ENCODE measurements at regions not wholly inside any gene's neighbourhood (a gene's known extent, or its start where the extent isn't known, plus 50 kb on each side); places are given as distances from the start of the nearest gene placed in this dataset.

DNA sequence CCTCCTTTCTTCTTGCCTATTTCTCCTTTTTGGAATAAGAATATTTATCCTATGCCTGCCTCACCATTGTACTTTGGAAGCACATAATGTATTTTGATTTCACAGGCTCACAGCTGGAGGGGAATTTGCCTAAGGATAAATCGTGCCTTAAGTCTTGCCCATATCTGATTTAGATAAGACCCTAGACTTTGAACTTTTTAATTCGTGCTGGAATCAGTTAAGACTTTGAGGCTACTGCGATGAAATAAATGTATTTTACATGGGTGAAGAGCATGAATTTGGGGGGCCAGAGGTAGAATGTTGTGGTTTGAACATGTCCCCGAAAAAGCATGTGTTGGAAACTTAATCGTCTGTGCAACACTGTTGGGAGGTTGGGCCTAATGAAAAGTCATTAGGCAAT lies 648.8 kb downstream of the EPHA7 start:
- no peaks in the 10 kb centered on the region for H3K9me3 ChIP-seq
- H3K27me3 ChIP-seq, result no peaks in the 10 kb centered on the region
- H3K4me3 ChIP-seq, result no peak overlapping the region
- TF ChIP-seq, protein P1, sequence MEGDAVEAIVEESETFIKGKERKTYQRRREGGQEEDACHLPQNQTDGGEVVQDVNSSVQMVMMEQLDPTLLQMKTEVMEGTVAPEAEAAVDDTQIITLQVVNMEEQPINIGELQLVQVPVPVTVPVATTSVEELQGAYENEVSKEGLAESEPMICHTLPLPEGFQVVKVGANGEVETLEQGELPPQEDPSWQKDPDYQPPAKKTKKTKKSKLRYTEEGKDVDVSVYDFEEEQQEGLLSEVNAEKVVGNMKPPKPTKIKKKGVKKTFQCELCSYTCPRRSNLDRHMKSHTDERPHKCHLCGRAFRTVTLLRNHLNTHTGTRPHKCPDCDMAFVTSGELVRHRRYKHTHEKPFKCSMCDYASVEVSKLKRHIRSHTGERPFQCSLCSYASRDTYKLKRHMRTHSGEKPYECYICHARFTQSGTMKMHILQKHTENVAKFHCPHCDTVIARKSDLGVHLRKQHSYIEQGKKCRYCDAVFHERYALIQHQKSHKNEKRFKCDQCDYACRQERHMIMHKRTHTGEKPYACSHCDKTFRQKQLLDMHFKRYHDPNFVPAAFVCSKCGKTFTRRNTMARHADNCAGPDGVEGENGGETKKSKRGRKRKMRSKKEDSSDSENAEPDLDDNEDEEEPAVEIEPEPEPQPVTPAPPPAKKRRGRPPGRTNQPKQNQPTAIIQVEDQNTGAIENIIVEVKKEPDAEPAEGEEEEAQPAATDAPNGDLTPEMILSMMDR (IDR thresholded peaks at IDR 0.05), result no peak
- TF ChIP-seq POLR2AphosphoS5 (IDR thresholded peaks at IDR 0.05; ENCODE audit: insufficient read depth in 1 of 2, low read depth in 1 of 2) (no peak), POLR2A (IDR thresholded peaks at IDR 0.05) (no peak)
- intact Hi-C loops (cut with DNase I), result no loop called here
- H3K36me3 ChIP-seq, result no peaks in the 10 kb centered on the region
- no peak for DNase-seq (ENCODE audit: extremely low spot score in 2 of 2)
- no peak overlapping the region for H3K27ac ChIP-seq
- no peaks in the 10 kb centered on the region for H3K4me1 ChIP-seq

DNA sequence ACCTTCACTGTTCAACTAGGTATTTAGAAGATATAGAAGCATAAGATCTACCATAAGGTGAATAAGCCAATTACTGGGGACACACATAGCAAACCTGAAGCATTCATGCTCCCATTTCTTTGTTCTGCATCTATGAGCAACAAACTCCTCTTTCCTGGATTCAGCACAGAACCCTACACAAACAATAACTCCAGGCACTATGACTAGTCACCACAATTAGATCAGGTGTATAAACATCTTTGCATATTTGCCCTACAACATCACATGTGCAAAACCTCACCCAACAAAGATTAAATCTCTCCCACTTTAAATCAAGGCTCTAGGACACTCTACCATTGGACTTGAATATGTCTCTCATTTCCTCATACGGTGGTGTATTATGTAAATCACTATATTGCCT lies 652.3 kb downstream of the EPHA7 start:
- Histone ChIP-seq H3K27me3 (no peaks in the 10 kb centered on the region), H3K36me3 (no peaks in the 10 kb centered on the region), H3K4me3 (no peak overlapping the region), H3K4me1 (no peaks in the 10 kb centered on the region), H3K27ac (no peak overlapping the region), H3K9me3 (no peaks in the 10 kb centered on the region)
- intact Hi-C loops (cut with DNase I), result no loop called here
- DNase-seq (ENCODE audit: extremely low spot score in 2 of 2), result no peak
- no peak for TF ChIP-seq POLR2A (IDR thresholded peaks at IDR 0.05)
- TF ChIP-seq, protein P1 (IDR thresholded peaks at IDR 0.05), result no peak
- TF ChIP-seq POLR2AphosphoS5 (IDR thresholded peaks at IDR 0.05; ENCODE audit: insufficient read depth in 1 of 2, low read depth in 1 of 2), result no peak

DNA sequence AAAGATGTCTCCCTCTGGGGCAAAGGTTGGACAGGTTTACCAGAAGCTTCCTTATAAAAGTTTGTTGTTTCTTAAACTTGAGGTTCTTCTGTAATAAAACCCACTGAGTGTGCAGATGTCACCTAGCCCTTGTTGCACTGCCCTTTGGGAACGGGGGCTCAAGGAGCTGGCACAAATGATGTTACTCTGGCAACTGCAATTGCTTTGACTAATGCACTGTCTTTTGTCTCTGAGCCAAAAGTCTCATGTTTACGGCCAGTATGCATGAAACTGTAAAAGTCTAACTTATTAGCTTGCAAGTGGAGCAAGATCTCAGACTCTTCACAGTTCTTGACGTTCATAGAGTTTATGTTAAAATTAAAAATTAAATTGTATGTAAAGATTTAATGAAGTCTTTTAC lies 655.7 kb downstream of the EPHA7 start:
- DNase-seq (ENCODE audit: extremely low spot score in 2 of 2), result no peak
- intact Hi-C loops (cut with DNase I), result no loop called here
- Histone ChIP-seq H3K9me3 (no peaks in the 10 kb centered on the region), H3K4me3 (no peak overlapping the region), H3K27ac (no peak overlapping the region), H3K4me1 (no peaks in the 10 kb centered on the region), H3K27me3 (no peaks in the 10 kb centered on the region), H3K36me3 (no peaks in the 10 kb centered on the region)
- TF ChIP-seq POLR2A (IDR thresholded peaks at IDR 0.05) (no peak), POLR2AphosphoS5 (IDR thresholded peaks at IDR 0.05; ENCODE audit: insufficient read depth in 1 of 2, low read depth in 1 of 2) (no peak)
- TF ChIP-seq, protein P1 (IDR thresholded peaks at IDR 0.05), result no peak

DNA sequence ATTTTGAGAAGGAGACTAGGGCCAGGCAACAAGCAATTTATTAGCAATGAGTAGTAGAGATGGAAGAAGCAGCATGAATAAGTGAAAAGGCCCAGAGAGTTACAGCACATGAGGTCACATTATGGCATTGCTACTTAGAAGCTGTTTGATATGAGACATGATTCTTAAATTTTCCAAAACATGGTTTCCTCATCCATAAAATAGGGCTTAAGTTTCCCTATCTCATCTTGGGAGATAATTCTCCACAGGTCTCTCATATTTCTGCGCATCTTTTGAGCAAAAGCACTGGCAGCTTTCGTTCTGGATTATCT lies 656.1 kb downstream of the EPHA7 start:
- H3K9me3 ChIP-seq, result no peaks in the 10 kb centered on the region
- intact Hi-C loops (cut with DNase I), result no loop called here
- TF ChIP-seq POLR2AphosphoS5 (IDR thresholded peaks at IDR 0.05; ENCODE audit: insufficient read depth in 1 of 2, low read depth in 1 of 2) (no peak), POLR2A (IDR thresholded peaks at IDR 0.05) (no peak)
- TF ChIP-seq, protein P1 (IDR thresholded peaks at IDR 0.05), result no peak
- DNase-seq (ENCODE audit: extremely low spot score in 2 of 2), result no peak
- H3K36me3 ChIP-seq, result no peaks in the 10 kb centered on the region
- no peaks in the 10 kb centered on the region for H3K27me3 ChIP-seq
- no peak overlapping the region for H3K27ac ChIP-seq
- no peak overlapping the region for H3K4me3 ChIP-seq
- no peaks in the 10 kb centered on the region for H3K4me1 ChIP-seq

DNA sequence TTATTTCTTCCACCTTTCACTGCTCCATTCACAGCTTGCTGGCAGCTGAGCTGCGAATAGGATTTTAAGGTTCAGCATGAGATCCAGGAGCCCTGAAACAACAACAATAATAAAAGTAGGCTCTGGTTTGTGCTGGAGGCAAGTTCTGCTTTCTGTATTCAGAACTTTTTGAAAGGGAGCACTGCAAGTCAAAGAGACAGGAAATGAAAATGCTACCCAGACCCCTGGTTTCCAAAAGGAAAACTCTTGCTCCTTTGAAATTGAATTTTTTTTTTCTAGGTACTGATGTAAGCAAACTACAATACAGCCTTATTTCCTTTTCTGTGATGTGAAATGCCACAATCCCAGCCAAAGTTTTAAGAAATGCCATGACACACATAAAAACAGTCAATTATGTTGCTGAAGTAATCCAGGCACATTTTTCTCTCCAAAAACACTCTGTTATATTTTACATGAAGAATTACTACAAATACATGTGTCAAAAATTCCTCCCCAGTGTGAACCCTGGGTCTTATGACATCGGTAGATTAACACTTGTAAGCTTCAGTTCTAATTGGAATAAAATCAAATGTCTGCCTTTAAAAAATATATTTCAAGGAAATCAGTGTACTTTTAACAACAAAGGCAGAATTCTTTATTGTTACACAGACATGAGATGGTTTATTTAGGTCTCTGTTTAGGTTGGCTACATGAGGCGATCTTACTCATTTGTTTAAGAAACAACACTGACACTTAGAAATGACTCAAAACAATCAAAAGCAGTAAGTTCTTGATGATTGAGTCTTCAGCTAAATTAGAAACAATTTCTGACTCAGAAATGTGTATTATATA lies 656.7 kb downstream of the EPHA7 start:
- Histone ChIP-seq H3K27ac (no peak overlapping the region), H3K36me3 (no peaks in the 10 kb centered on the region)

More for the DNA sequence above, 656.7 kb downstream of the EPHA7 start:
- Histone ChIP-seq H3K9me3 (no peaks in the 10 kb centered on the region), H3K27me3 (no peaks in the 10 kb centered on the region), H3K4me1 (no peaks in the 10 kb centered on the region), H3K4me3 (no peak overlapping the region)
- TF ChIP-seq, protein P1 (IDR thresholded peaks at IDR 0.05), result no peak
- no peak for TF ChIP-seq POLR2AphosphoS5 (IDR thresholded peaks at IDR 0.05; ENCODE audit: insufficient read depth in 1 of 2, low read depth in 1 of 2)
- TF ChIP-seq POLR2A (IDR thresholded peaks at IDR 0.05), result no peak
- intact Hi-C loops (cut with DNase I), result no loop called here
- no peak for DNase-seq (ENCODE audit: extremely low spot score in 2 of 2)
